Neuronal stem cell (in vitro differentiated cells): ENCODE measurements at regions not wholly inside any gene's neighbourhood (a gene's known extent, or its start where the extent isn't known, plus 50 kb on each side); places are given as distances from the start of the nearest gene placed in this dataset.

Source experiments
- DNase-seq: peaks from one replicate; pipeline ENCODE4 v3.0.0-alpha.2; 2013; ENCODE audit warnings: low spot score
- H2AFZ ChIP-seq: one replicate; pipeline ENCODE4 v1.6.1; 2013; ENCODE audit warnings: mild to moderate bottlenecking, low read length, inconsistent platforms
- H2AK5ac ChIP-seq: 2 replicates; pipeline ENCODE4 v1.6.1; 2013; ENCODE audit warnings: low read depth, mild to moderate bottlenecking, inconsistent platforms, low read length, moderate library complexity, mixed read lengths
- H2BK120ac ChIP-seq: 2 replicates; pipeline ENCODE4 v1.6.1; 2013; ENCODE audit warnings: low read depth, mild to moderate bottlenecking, inconsistent platforms, low read length, moderate library complexity, mixed read lengths
- H2BK12ac ChIP-seq: one replicate; pipeline ENCODE4 v1.6.1; 2013; ENCODE audit warnings: low read length, inconsistent platforms
- H2BK15ac ChIP-seq: 2 replicates; pipeline ENCODE4 v1.6.1; 2013; ENCODE audit warnings: mild to moderate bottlenecking, low read length, inconsistent platforms, mixed read lengths
- H2BK5ac ChIP-seq: one replicate; pipeline ENCODE4 v1.6.1; 2013; ENCODE audit warnings: inconsistent platforms, mild to moderate bottlenecking, low read length, moderate library complexity
- H3K14ac ChIP-seq: one replicate; pipeline ENCODE4 v1.6.1; 2013; ENCODE audit warnings: low read length, inconsistent platforms
- H3K18ac ChIP-seq: 2 replicates; pipeline ENCODE4 v1.6.1; 2013; ENCODE audit warnings: low read length, inconsistent platforms
- H3K23ac ChIP-seq: 2 replicates; pipeline ENCODE4 v1.6.1; 2013; ENCODE audit warnings: low read depth, mild to moderate bottlenecking, mixed read lengths, low read length, inconsistent platforms; ENCODE audit not compliant: poor library complexity
- H3K27ac ChIP-seq: replicated peaks from 3 replicates; pipeline ENCODE4 v1.5.1; 2013; ENCODE audit warnings: low read length, inconsistent platforms
- H3K27me3 ChIP-seq, 3 experiments: 2 replicates each; pipeline ENCODE4 v1.6.1; 2013; ENCODE audit warnings: low read length in 3 of 3, mild to moderate bottlenecking in 2 of 3, inconsistent platforms in 1 of 3, low read depth in 1 of 3, mixed read lengths in 1 of 3, moderate library complexity in 1 of 3; ENCODE audit not compliant: control insufficient read depth in 3 of 3, insufficient read depth in 3 of 3
- H3K36me3 ChIP-seq, 2 donors: replicated peaks in 1 of 2; 2 replicates each; pipeline ENCODE4 v1.6.1; 2013; ENCODE audit warnings: low read length in 2 of 2; ENCODE audit not compliant: control insufficient read depth in 2 of 2, insufficient read depth in 2 of 2
- H3K4ac ChIP-seq: 2 replicates; pipeline ENCODE4 v1.6.1; 2013; ENCODE audit warnings: inconsistent platforms, mild to moderate bottlenecking, low read length, moderate library complexity
- H3K4me1 ChIP-seq, 2 donors: 1 replicate in 1 of 2; 2 replicates in 1 of 2; pipeline ENCODE4 v1.6.1; 2013; ENCODE audit warnings: low read length in 2 of 2, low read depth in 1 of 2; ENCODE audit not compliant: control insufficient read depth in 2 of 2, insufficient read depth in 1 of 2
- H3K4me2 ChIP-seq: one replicate; pipeline ENCODE4 v1.6.1; 2013; ENCODE audit warnings: mild to moderate bottlenecking, low read length, inconsistent platforms; ENCODE audit not compliant: insufficient read depth, poor library complexity, severe bottlenecking
- H3K4me3 ChIP-seq, 2 donors: 2 replicates each; pipeline ENCODE4 v1.5.1; 2013; ENCODE audit warnings: low read length in 2 of 2, mild to moderate bottlenecking in 2 of 2, inconsistent platforms in 1 of 2, moderate library complexity in 1 of 2
- H3K79me1 ChIP-seq: one replicate; pipeline ENCODE4 v1.6.1; 2013; ENCODE audit warnings: low read depth, mild to moderate bottlenecking, inconsistent platforms, low read length, moderate library complexity
- H3K9ac ChIP-seq: one replicate; pipeline ENCODE4 v1.6.1; 2013; ENCODE audit warnings: mild to moderate bottlenecking, low read depth, low read length, inconsistent platforms; ENCODE audit not compliant: poor library complexity
- H3K9me3 ChIP-seq, 2 donors: replicated peaks in 1 of 2; 2 replicates each; pipeline versions ENCODE3 to v1.6.1; 2013; ENCODE audit warnings: low read length in 2 of 2, mild to moderate bottlenecking in 2 of 2, inconsistent platforms in 1 of 2, low read depth in 1 of 2, mixed read lengths in 1 of 2, moderate library complexity in 1 of 2; ENCODE audit not compliant: control insufficient read depth in 2 of 2, insufficient read depth in 1 of 2
- H4K8ac ChIP-seq: one replicate; pipeline ENCODE4 v1.6.1; 2013; ENCODE audit warnings: low read depth, mild to moderate bottlenecking, inconsistent platforms, low read length, moderate library complexity
- H4K91ac ChIP-seq: one replicate; pipeline ENCODE4 v1.6.1; 2013; ENCODE audit warnings: low read length, low read depth, mild to moderate bottlenecking, inconsistent platforms; ENCODE audit not compliant: poor library complexity
- WGBS, 2 donors: extraction: QIAGEN DNeasy Blood & Tissue Kit; methylation state at CpG; one replicate each; pipeline ENCODE4 v1.1.7; 2013; ENCODE audit warnings: missing lambda C conversion rate in 2 of 2, mixed read lengths in 1 of 2; ENCODE audit not compliant: insufficient read length in 2 of 2, insufficient replicate concordance in 1 of 2; ENCODE audit errors: extremely low coverage in 2 of 2; 5-methylcytosine and 5-hydroxymethylcytosine counted together

DNA sequence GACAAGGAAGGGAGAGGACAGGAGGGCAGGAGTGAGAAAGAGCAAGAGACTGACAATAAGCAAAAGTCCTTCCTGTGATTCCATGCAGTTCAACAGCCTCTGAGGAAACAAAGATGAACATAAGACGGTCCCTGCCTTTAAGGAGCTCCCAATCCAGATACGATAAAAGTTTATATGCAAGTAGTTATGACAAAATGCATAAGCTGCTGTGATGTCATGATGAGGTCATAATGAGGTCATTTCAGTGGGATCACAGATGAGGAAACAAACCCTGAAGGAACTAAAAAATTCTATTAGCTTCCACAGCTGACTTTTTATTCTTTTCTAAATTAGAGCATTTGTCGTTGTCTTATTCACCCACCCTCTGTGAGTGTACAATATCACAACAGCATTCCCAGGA, 458.5 kb upstream of the ACVR2A start:
- Histone ChIP-seq H3K9me3 (no peaks in the 10 kb centered on the region), H2BK15ac (no peak overlapping the region), H3K4me1 (no peaks in the 10 kb centered on the region), H3K4me2 (no peak overlapping the region), H4K8ac (no peak overlapping the region), H2AK5ac (no peak overlapping the region), H3K14ac (no peak overlapping the region), H2BK12ac (no peak overlapping the region), H3K4me3 (no peak overlapping the region), H2BK120ac (no peak overlapping the region), H3K18ac (no peak overlapping the region), H2BK5ac (no peak overlapping the region), H3K36me3 (no peaks in the 10 kb centered on the region), H3K9ac (no peak overlapping the region), H3K4ac (no peak overlapping the region), H4K91ac (no peak overlapping the region), H3K79me1 (no peaks in the 10 kb centered on the region), H3K23ac (no peak overlapping the region), H2AFZ (no peak overlapping the region), H3K27ac (no peak overlapping the region), H3K27me3 (no peaks in the 10 kb centered on the region)
- no peak for DNase-seq
- no CpG with 5 or more reads among the region's 3 CpGs for WGBS, 2 donors

DNA sequence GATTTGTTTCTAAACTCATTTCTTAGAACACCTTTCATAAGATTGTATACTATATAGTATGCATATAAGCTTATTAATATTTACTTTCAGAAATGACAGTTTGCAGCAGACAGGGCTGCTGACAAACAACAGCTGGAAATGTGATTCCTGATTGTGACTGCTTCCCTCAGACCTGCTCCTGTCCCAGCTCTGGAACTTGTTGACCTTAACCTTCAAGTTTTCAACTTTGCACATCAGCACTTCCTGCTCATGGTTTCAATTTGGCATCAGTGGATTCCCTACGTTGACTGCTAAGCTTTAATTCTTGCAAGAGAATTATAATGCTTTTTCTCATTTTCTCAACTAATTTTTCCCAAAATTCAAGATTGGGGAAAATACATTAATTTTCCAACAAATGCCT, 459.2 kb upstream of the ACVR2A start:
- H2AK5ac ChIP-seq = no peak overlapping the region
- no peak overlapping the region for H3K4ac ChIP-seq
- H2BK12ac ChIP-seq = no peak overlapping the region
- no peak overlapping the region for H3K14ac ChIP-seq
- H3K9ac ChIP-seq = no peak overlapping the region
- H2BK15ac ChIP-seq = no peak overlapping the region
- no peaks in the 10 kb centered on the region for H3K36me3 ChIP-seq
- no peak overlapping the region for H4K91ac ChIP-seq
- H3K79me1 ChIP-seq = no peaks in the 10 kb centered on the region
- H2BK120ac ChIP-seq = no peak overlapping the region
- no peak overlapping the region for H2AFZ ChIP-seq
- H3K4me2 ChIP-seq = no peak overlapping the region
- H3K18ac ChIP-seq = no peak overlapping the region
- no peak overlapping the region for H4K8ac ChIP-seq
- whole genome bisulfite sequencing, 2 donors = no CpG with 5 or more reads among the region's 1 CpG
- DNase-seq = no peak
- H3K4me3 ChIP-seq = no peak overlapping the region
- no peaks in the 10 kb centered on the region for H3K9me3 ChIP-seq
- H3K27me3 ChIP-seq = no peaks in the 10 kb centered on the region
- no peak overlapping the region for H2BK5ac ChIP-seq
- H3K23ac ChIP-seq = no peak overlapping the region
- H3K4me1 ChIP-seq = no peaks in the 10 kb centered on the region
- no peak overlapping the region for H3K27ac ChIP-seq

DNA sequence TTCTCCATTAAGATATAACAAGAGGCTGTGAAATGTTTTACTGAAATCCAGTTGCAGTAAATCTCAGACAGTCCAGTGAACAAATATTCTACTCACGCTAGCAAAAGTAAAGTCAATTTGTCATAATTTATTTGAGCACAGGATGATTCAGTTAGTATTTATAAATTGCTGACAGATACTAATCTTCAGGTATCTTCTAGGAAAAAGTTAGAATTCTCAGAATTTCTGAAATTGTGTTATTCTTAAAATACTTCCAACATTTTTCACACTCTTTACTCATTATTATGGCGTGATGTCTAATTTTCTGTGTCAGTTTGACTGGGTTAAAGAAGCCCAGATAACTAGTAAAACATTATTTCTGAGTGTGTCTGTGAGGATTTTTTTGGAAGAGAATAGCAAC, 460.2 kb upstream of the ACVR2A start:
- DNase-seq = no peak
- H3K23ac ChIP-seq = no peak overlapping the region
- no peak overlapping the region for H3K9ac ChIP-seq
- H3K4ac ChIP-seq = no peak overlapping the region
- H3K4me2 ChIP-seq = no peak overlapping the region
- no peak overlapping the region for H3K27ac ChIP-seq
- H2AFZ ChIP-seq = no peak overlapping the region
- H3K27me3 ChIP-seq = no peaks in the 10 kb centered on the region
- H3K18ac ChIP-seq = no peak overlapping the region
- H4K91ac ChIP-seq = no peak overlapping the region
- no peaks in the 10 kb centered on the region for H3K4me1 ChIP-seq
- H4K8ac ChIP-seq = no peak overlapping the region
- H3K36me3 ChIP-seq = no peaks in the 10 kb centered on the region
- H3K9me3 ChIP-seq = no peaks in the 10 kb centered on the region
- H2BK12ac ChIP-seq = no peak overlapping the region
- no peak overlapping the region for H2AK5ac ChIP-seq
- no peak overlapping the region for H2BK15ac ChIP-seq
- no peak overlapping the region for H3K14ac ChIP-seq
- no peaks in the 10 kb centered on the region for H3K79me1 ChIP-seq
- WGBS, 2 donors = no CpG with 5 or more reads among the region's 2 CpGs
- no peak overlapping the region for H2BK5ac ChIP-seq
- no peak overlapping the region for H3K4me3 ChIP-seq
- H2BK120ac ChIP-seq = no peak overlapping the region

DNA sequence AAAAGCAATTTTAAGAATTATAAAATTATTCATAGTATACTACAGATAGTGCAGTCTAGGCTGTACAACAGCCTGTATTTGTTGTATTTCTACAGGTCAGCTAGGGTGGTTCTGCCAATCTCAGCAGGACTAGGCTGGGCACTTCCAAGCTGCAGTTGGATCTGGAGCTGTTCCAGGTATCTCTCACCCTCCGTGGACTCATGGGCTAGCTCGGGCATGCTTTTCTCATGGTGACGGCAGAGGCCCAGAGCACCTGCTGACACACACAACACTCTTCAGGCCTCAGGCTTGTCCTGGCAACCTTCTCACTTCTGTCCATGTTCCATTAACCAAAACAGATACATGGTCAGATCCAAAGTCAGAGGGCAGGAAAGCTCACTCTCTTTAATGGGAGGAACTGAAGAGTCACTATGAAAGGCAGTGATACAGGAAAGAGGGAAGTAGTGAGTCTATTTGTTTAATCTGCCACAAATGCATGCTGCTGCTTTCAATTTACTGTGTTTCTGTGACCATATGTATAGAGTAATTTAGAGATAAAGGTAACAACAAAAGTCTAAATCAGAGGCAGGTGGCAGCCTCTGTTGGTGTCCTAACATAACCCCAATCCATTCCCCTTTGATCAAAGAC, 462.4 kb upstream of the ACVR2A start:
- no peaks in the 10 kb centered on the region for H3K27me3 ChIP-seq
- no peak overlapping the region for H2BK5ac ChIP-seq
- H4K8ac ChIP-seq = no peak overlapping the region
- H3K4ac ChIP-seq = no peak overlapping the region
- no peak overlapping the region for H2AK5ac ChIP-seq
- no peak overlapping the region for H2BK120ac ChIP-seq
- no peak overlapping the region for H3K4me3 ChIP-seq
- no peaks in the 10 kb centered on the region for H3K4me1 ChIP-seq
- H3K14ac ChIP-seq = no peak overlapping the region
- no peak overlapping the region for H2AFZ ChIP-seq
- no peak overlapping the region for H2BK15ac ChIP-seq
- H3K27ac ChIP-seq = no peak overlapping the region
- no peaks in the 10 kb centered on the region for H3K79me1 ChIP-seq
- no peak overlapping the region for H3K4me2 ChIP-seq
- no peak overlapping the region for H4K91ac ChIP-seq
- peak overlapping the region; percentile 15 for H3K18ac ChIP-seq
- no peaks in the 10 kb centered on the region for H3K36me3 ChIP-seq
- no peak overlapping the region for H3K23ac ChIP-seq
- DNase-seq = no peak
- no peak overlapping the region for H3K9ac ChIP-seq
- H3K9me3 ChIP-seq = no peaks in the 10 kb centered on the region
- no peak overlapping the region for H2BK12ac ChIP-seq
- no CpG with 5 or more reads among the region's 3 CpGs for WGBS, 2 donors
